K562 (cell line): ENCODE measurements at regions not wholly inside any gene's neighbourhood (a gene's known extent, or its start where the extent isn't known, plus 50 kb on each side); places are given as distances from the start of the nearest gene placed in this dataset.

Experiments used
- ATAC-seq: fragments of 200-7000 bp; cut with Tn5 transposase; 3 replicates; pipeline ENCODE4 v1.9.1; 2020; ENCODE audit warnings: moderate library complexity
- BruUV-seq: library from RNA; stranded (reverse); fragments of 400-500 nt; replicated peaks from 2 replicates; lab custom pipeline; 2021; lab: Mats Ljungman, UMichigan
- CTCF ChIA-PET: fragments of 300-600 bp; formaldehyde crosslinking; extraction: SDS; loops from one replicate; lab custom pipeline; 2021; ENCODE audit warnings: low intra/inter-chr PET ratio; lab: Yijun Ruan, JAX
- POLR2A ChIA-PET: fragments of 300-600, 350-650 bp; sonication (Branson Sonifier 250); formaldehyde crosslinking; extraction: SDS; loops from one replicate; lab custom pipeline; 2021; ENCODE audit warnings: antibody characterized with exemption, inconsistent platforms; lab: Yijun Ruan, JAX
- DNase-seq, 4 experiments: peaks; one replicate each; pipeline versions ENCODE4 v3.0.0 to v3.0.0-alpha.2; 2011 to 2018; ENCODE audit warnings: low spot score in 3 of 4, mixed read lengths in 3 of 4; ENCODE audit errors: extremely low read depth in 1 of 4
- FAIRE-seq: peaks from 2 replicates; lab custom pipeline; 2011; peaks lifted over from hg19 to GRCh38; lab: Jason Lieb, UNC
- H2AFZ ChIP-seq: 2 replicates; pipeline ENCODE4 v1.6.0; 2011; ENCODE audit warnings: low read depth, low read length, control low read depth, inconsistent platforms
- H3K27ac ChIP-seq: fragments of 200-600 bp; 3 replicates; pipeline ENCODE4 v1.8.0; 2011; ENCODE audit warnings: low read depth, mild to moderate bottlenecking, control low read depth, inconsistent platforms, low read length, moderate library complexity, mixed read lengths; ENCODE audit errors: extremely low read depth
- H3K27me3 ChIP-seq, 2 experiments: fragments of 300-600 bp in 1 of 2; 2 replicates in 1 of 2; 3 replicates in 1 of 2; pipeline versions ENCODE4 v1.6.0 to v1.8.0; 2011; ENCODE audit warnings: inconsistent platforms in 2 of 2, low read length in 2 of 2, mild to moderate bottlenecking in 1 of 2, mixed read lengths in 1 of 2, moderate library complexity in 1 of 2; ENCODE audit not compliant: control insufficient read depth in 2 of 2, insufficient read depth in 2 of 2
- H3K36me3 ChIP-seq: fragments of 300-600 bp; 3 replicates; pipeline ENCODE4 v1.8.0; 2011; ENCODE audit warnings: mild to moderate bottlenecking, low read length, inconsistent platforms; ENCODE audit not compliant: control insufficient read depth, insufficient read depth
- H3K4me1 ChIP-seq, 2 experiments: fragments of 200-600 bp in 1 of 2; replicated peaks in 1 of 2; 2 replicates in 1 of 2; 3 replicates in 1 of 2; pipeline versions ENCODE4 v1.5.1 to v1.8.0; 2011; ENCODE audit warnings: inconsistent platforms in 2 of 2, low read length in 2 of 2, mild to moderate bottlenecking in 1 of 2, mixed read lengths in 1 of 2, moderate library complexity in 1 of 2; ENCODE audit not compliant: control insufficient read depth in 2 of 2, insufficient read depth in 2 of 2
- H3K4me2 ChIP-seq: 2 replicates; pipeline ENCODE4 v1.6.1; 2011; ENCODE audit warnings: low read length, control low read depth, inconsistent platforms, mixed read lengths; ENCODE audit not compliant: insufficient read depth
- H3K4me3 ChIP-seq: fragments of 200-600 bp; sonication (generic), shearing (Covaris generic); 2 replicates; pipeline ENCODE4 v1.5.1; 2016; ENCODE audit warnings: control low read depth, inconsistent platforms
- H3K79me2 ChIP-seq: fragments of 200-600 bp; 3 replicates; pipeline ENCODE4 v1.8.0; 2011; ENCODE audit warnings: low read length, inconsistent platforms; ENCODE audit not compliant: control insufficient read depth, insufficient read depth
- H3K9ac ChIP-seq, 2 experiments: 2 replicates each; pipeline versions ENCODE4 v1.6.0 to v1.6.1; 2011; ENCODE audit warnings: low read depth in 2 of 2, low read length in 2 of 2, control low read depth in 1 of 2, inconsistent platforms in 1 of 2, mild to moderate bottlenecking in 1 of 2, mixed read lengths in 1 of 2; ENCODE audit not compliant: insufficient read depth in 1 of 2
- H3K9me1 ChIP-seq: one replicate; pipeline ENCODE4 v1.6.0; 2011; ENCODE audit warnings: inconsistent platforms, mild to moderate bottlenecking, low read length, moderate library complexity; ENCODE audit not compliant: control insufficient read depth, insufficient read depth
- H3K9me3 ChIP-seq: replicated peaks from 2 replicates; pipeline ENCODE4 v1.5.1; 2011; ENCODE audit warnings: low read depth, low read length, inconsistent platforms; ENCODE audit not compliant: control insufficient read depth, insufficient read depth
- H4K20me1 ChIP-seq: replicated peaks from 2 replicates; pipeline ENCODE4 v1.6.1; 2011; ENCODE audit warnings: low read length, inconsistent platforms, mixed read lengths; ENCODE audit not compliant: control insufficient read depth, insufficient read depth
- CHD1 ChIP-seq: fragments of 200-600 bp; sonication (generic); IDR thresholded peaks from one replicate; pipeline ENCODE4 v1.6.1; 2012; ENCODE audit warnings: mild to moderate bottlenecking, moderate library complexity, low read length, inconsistent platforms
- CSDE1 ChIP-seq, 2 experiments: fragments of 450-650 bp; IDR thresholded peaks; 2 replicates each; pipeline ENCODE4 v1.6.1; 2016; ENCODE audit warnings: mild to moderate bottlenecking in 1 of 2
- NEUROD1 ChIP-seq: fragments of 150-350 bp; IDR thresholded peaks from 2 replicates; pipeline ENCODE4 v1.6.1; 2014; ENCODE audit warnings: borderline replicate concordance, low read length, low read depth; ENCODE audit not compliant: partially characterized antibody
- PPARD ChIP-seq: fragments of 250-450 bp; sonication (Bioruptor Pico); IDR thresholded peaks from 2 replicates; pipeline ENCODE4 v1.8.0; 2022; ENCODE audit warnings: inconsistent platforms, mild to moderate bottlenecking, moderate library complexity
- ZNF589 ChIP-seq: fragments of 200-800 bp; sonication (Bioruptor generic); IDR thresholded peaks from 2 replicates; pipeline ENCODE4 v1.6.1; 2016; ENCODE audit warnings: low read depth, missing genetic modification characterization, missing compliant biosample characterization
- WGBS: fragments of 100-300 bp; shearing (Covaris generic); methylation state at CpG from one replicate; pipeline ENCODE4 v1.1.6; 2016; ENCODE audit warnings: low coverage, mixed read lengths; ENCODE audit not compliant: insufficient coverage; ENCODE audit errors: missing lambda C conversion rate; 5-methylcytosine and 5-hydroxymethylcytosine counted together
- in situ Hi-C: fragments of 300-500 bp; cut with MboI; formaldehyde crosslinking; loops from 4 replicates; pipeline ENCODE4 v1.15.0; 2018; ENCODE audit warnings: inconsistent platforms, mixed read lengths
- intact Hi-C: fragments of 100-400 bp; cut with micrococcal nuclease; formaldehyde crosslinking; loops from 2 replicates; pipeline ENCODE4 v1.14.2; 2022
- TF ChIP-seq, protein P1 (sequence below): fragments of 450-650 bp; formaldehyde crosslinking; IDR thresholded peaks from 2 replicates; pipeline ENCODE4 v1.4.0; 2020; ENCODE audit warnings: mild to moderate bottlenecking

- Histone ChIP-seq H3K4me1 (no peaks in the 10 kb centered on the region), H3K9ac (no peak overlapping the region), H3K36me3 (no peaks in the 10 kb centered on the region), H3K4me2 (no peak overlapping the region), H2AFZ (no peak overlapping the region), H3K27ac (no peak overlapping the region), H3K4me3 (no peak overlapping the region), H3K79me2 (no peaks in the 10 kb centered on the region), H4K20me1 (no peaks in the 10 kb centered on the region), H3K9me1 (no peaks in the 10 kb centered on the region), H3K27me3 (no peaks in the 10 kb centered on the region), H3K9me3 (no peaks in the 10 kb centered on the region)
- no peak for ATAC-seq
- 0% methylated on average over 1 of the region's 1 CpG for WGBS
- BruUV-seq, result no TSS peak
- POLR2A ChIA-PET, result no interaction called here
- DNase-seq, result no peak
- CTCF ChIA-PET, result no interaction called here
- in situ Hi-C loops (no loop called here), intact Hi-C loops (no loop called here)
- no peak for FAIRE-seq
- TF ChIP-seq, protein P1, sequence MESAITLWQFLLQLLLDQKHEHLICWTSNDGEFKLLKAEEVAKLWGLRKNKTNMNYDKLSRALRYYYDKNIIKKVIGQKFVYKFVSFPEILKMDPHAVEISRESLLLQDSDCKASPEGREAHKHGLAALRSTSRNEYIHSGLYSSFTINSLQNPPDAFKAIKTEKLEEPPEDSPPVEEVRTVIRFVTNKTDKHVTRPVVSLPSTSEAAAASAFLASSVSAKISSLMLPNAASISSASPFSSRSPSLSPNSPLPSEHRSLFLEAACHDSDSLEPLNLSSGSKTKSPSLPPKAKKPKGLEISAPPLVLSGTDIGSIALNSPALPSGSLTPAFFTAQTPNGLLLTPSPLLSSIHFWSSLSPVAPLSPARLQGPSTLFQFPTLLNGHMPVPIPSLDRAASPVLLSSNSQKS (CRISPR knock-in tag), result no peak
- no peak for TF ChIP-seq PPARD (CRISPR knock-in tag)
- no peak for TF ChIP-seq CHD1
- TF ChIP-seq CSDE1 (IDR thresholded peaks at IDR 0.05), result no peak
- no peak for TF ChIP-seq NEUROD1
- TF ChIP-seq ZNF589 (CRISPR knock-in tag), result no peak
Observed at GRCh38 chr15:39219608-39220007, 361.3 kb upstream of the THBS1 start.
